SU-DHL-6 (cell line): ENCODE measurements at regions not wholly inside any gene's neighbourhood (a gene's known extent, or its start where the extent isn't known, plus 50 kb on each side); places are given as distances from the start of the nearest gene placed in this dataset.

Experiments used
- H2AFZ ChIP-seq: fragments of 200-600 bp; sonication (generic); 2 replicates; pipeline ENCODE4 v1.6.1; 2014; ENCODE audit warnings: low read depth, mild to moderate bottlenecking, moderate library complexity, mixed read lengths, antibody characterized with exemption, low read length; ENCODE audit not compliant: severe bottlenecking
- H3F3A ChIP-seq: fragments of 200-600 bp; shearing (Covaris generic); 2 replicates; pipeline ENCODE4 v1.6.0; 2016; ENCODE audit warnings: antibody characterized with exemption, mild to moderate bottlenecking; ENCODE audit not compliant: insufficient read depth
- H3K27ac ChIP-seq: fragments of 200-600 bp; sonication (generic); 2 replicates; pipeline ENCODE4 v1.5.1; 2016; ENCODE audit warnings: low read depth, mild to moderate bottlenecking, low read length, moderate library complexity, mixed read lengths
- H3K27me3 ChIP-seq: fragments of 200-600 bp; sonication (generic), shearing (Covaris generic); 2 replicates; pipeline ENCODE4 v1.6.0; 2014; ENCODE audit warnings: mild to moderate bottlenecking, low read length
- H3K36me3 ChIP-seq: fragments of 200-600 bp; sonication (generic); 2 replicates; pipeline ENCODE4 v1.6.1; 2014; ENCODE audit warnings: mild to moderate bottlenecking, low read length, mixed read lengths
- H3K4me2 ChIP-seq: fragments of 300-600, 200-600 bp; shearing (Covaris generic), sonication (generic); 2 replicates; pipeline ENCODE4 v1.6.0; 2014; ENCODE audit warnings: low read length, low read depth, mild to moderate bottlenecking; ENCODE audit not compliant: poor library complexity, severe bottlenecking
- H3K4me3 ChIP-seq: fragments of 200-600 bp; sonication (generic); 2 replicates; pipeline ENCODE4 v1.5.1; 2014; ENCODE audit warnings: antibody characterized with exemption, low read length, mild to moderate bottlenecking, mixed read lengths; ENCODE audit not compliant: insufficient read depth, poor library complexity, severe bottlenecking
- H3K79me2 ChIP-seq: fragments of 200-600 bp; sonication (generic); 2 replicates; pipeline ENCODE4 v1.6.1; 2014; ENCODE audit warnings: mild to moderate bottlenecking, low read length, moderate library complexity; ENCODE audit not compliant: insufficient read depth
- H3K9ac ChIP-seq: fragments of 200-600 bp; sonication (generic); 2 replicates; pipeline ENCODE4 v1.7.0; 2014; ENCODE audit warnings: mild to moderate bottlenecking, low read length
- H3K9me2 ChIP-seq: fragments of 200-600 bp; sonication (generic); replicated peaks from 2 replicates; pipeline ENCODE4 v1.6.1; 2014; ENCODE audit warnings: low read length; ENCODE audit not compliant: insufficient read depth
- H3K9me3 ChIP-seq: fragments of 200-600 bp; sonication (generic); 2 replicates; pipeline ENCODE4 v1.6.1; 2014; ENCODE audit warnings: low read length, mixed read lengths; ENCODE audit not compliant: insufficient read depth
- H4K20me1 ChIP-seq: fragments of 200-600 bp; sonication (generic); 2 replicates; pipeline ENCODE4 v1.6.1; 2014; ENCODE audit warnings: low read depth, mild to moderate bottlenecking, antibody characterized with exemption, low read length, moderate library complexity, mixed read lengths
- EZH2phosphoT487 ChIP-seq: fragments of 200-600 bp; sonication (generic), shearing (Covaris generic); conservative IDR thresholded peaks from 2 replicates; pipeline ENCODE4 v1.6.1; 2018; ENCODE audit warnings: mild to moderate bottlenecking, antibody characterized with exemption, low read length, moderate library complexity, mixed read lengths
- TF ChIP-seq, protein P1 (sequence below): fragments of 200-600 bp; sonication (generic); IDR thresholded peaks from one replicate; pipeline ENCODE4 v1.5.1; 2017; ENCODE audit warnings: antibody characterized with exemption, mild to moderate bottlenecking, low read length, moderate library complexity; ENCODE audit not compliant: insufficient read depth, poor library complexity, severe bottlenecking

DNA sequence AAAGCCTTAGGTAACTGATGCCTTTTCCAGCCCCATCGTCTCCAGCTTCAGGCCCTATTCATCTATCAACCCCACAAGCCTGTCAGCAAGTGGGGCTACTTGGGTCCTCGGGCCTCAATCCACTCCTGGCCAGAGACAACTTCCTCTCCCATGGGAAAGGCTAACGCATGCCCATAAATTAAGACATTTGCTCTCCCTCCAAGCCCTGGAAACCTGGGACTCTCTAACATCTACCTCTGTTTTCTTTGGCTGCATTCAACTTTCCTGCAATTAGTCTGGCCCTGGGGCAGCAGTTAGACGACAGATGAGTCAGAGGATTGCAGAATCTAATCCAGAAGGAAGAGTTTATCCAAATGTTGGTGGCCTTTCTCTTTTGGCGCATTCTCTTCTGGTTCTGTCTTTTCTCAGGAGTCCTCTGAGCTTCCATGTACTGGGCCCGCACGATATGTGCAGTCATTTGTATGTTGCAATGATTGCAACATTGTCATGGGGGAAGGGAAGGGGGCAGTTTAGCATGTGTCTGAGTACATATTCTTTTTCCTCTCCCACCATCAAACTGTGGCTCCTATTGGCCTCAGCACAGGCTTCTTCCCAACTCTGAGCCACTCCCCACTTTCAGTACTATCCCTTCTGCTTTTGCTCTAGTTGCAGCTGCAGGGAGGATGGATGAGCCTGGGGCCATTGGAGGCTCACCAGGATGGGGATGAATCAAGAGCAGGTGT, 54.4 kb downstream of the NAV1 start:
- Histone ChIP-seq H3K79me2 (no peaks in the 10 kb centered on the region), H3K9me3 (no peaks in the 10 kb centered on the region), H3K9ac (no peak overlapping the region), H2AFZ (no peak overlapping the region), H4K20me1 (no peaks in the 10 kb centered on the region), H3K4me3 (no peak overlapping the region), H3K27ac (no peak overlapping the region), H3K9me2 (no peaks in the 10 kb centered on the region), H3K4me2 (no peak overlapping the region), H3K27me3 (no peaks in the 10 kb centered on the region), H3F3A (no peaks in the 10 kb centered on the region), H3K36me3 (no peaks in the 10 kb centered on the region)
- TF ChIP-seq, protein P1, sequence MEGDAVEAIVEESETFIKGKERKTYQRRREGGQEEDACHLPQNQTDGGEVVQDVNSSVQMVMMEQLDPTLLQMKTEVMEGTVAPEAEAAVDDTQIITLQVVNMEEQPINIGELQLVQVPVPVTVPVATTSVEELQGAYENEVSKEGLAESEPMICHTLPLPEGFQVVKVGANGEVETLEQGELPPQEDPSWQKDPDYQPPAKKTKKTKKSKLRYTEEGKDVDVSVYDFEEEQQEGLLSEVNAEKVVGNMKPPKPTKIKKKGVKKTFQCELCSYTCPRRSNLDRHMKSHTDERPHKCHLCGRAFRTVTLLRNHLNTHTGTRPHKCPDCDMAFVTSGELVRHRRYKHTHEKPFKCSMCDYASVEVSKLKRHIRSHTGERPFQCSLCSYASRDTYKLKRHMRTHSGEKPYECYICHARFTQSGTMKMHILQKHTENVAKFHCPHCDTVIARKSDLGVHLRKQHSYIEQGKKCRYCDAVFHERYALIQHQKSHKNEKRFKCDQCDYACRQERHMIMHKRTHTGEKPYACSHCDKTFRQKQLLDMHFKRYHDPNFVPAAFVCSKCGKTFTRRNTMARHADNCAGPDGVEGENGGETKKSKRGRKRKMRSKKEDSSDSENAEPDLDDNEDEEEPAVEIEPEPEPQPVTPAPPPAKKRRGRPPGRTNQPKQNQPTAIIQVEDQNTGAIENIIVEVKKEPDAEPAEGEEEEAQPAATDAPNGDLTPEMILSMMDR = no peak
- no peak for TF ChIP-seq EZH2phosphoT487

DNA sequence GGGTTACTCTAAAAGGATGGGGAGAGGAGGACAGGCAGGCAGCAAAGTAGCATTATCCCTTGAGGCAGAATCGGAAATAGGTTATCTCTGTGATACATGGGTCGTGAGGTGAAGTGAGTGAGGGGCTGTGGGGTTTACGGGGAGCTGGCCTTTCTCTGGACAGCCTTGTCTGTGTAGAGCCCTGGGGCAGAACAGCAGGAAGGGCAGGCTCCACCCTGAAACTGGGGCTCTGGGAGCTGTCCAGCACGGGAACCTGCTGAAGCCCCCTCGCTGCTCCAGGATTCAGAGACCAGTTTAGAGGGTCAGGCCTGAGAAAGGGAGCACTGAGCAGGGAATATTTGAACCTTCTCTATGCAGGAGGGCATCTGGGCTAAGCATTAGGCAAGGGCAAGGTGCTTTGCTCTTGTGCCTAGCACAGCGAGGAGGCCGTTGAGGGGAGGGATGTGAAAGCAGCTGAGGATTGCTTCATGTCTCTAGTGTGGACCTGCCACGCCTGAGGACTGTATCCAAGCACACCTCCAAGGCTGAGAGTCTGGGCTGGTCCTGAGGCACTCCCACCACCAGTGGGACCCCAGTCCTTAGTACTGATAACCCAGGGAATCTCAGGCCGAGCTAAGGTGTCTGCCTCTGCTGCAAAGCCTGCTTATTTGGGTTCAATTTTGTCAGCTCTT, 55.8 kb downstream of the NAV1 start:
- Histone ChIP-seq H3K36me3 (no peaks in the 10 kb centered on the region), H3K4me3 (no peak overlapping the region), H3K9ac (no peak overlapping the region), H3K9me2 (no peaks in the 10 kb centered on the region), H3K9me3 (no peaks in the 10 kb centered on the region), H3K27ac (no peak overlapping the region), H4K20me1 (no peaks in the 10 kb centered on the region), H3F3A (no peaks in the 10 kb centered on the region), H2AFZ (no peak overlapping the region), H3K4me2 (no peak overlapping the region), H3K27me3 (no peaks in the 10 kb centered on the region; the same call in 1 of the 2 replicates), H3K79me2 (no peaks in the 10 kb centered on the region)
- TF ChIP-seq, protein P1 = no peak
- TF ChIP-seq EZH2phosphoT487 = no peak

DNA sequence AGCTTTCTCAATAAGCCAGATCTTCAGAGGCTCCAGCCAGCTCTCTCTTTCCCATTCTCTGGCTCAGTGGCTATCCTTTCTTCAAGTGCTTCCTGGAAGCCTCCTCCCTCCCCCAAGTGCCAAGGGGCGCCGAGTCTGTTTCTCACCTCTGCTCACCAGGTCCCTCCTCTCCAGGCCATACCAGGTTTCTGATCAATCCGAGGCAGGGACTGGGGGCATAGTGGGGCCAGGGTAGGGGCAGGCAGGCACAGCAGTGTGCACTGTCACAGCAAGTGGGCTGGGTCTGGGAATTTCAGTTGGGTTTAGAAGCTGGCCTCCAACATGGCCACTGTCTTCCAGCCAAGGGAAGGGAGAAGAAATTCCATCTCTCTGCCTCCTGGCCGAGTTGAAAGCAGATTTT, 56.5 kb downstream of the NAV1 start:
- H3K9ac ChIP-seq = no peak overlapping the region
- H3K27me3 ChIP-seq = no peaks in the 10 kb centered on the region; the same call in 1 of the 2 replicates
- no peak overlapping the region for H3K4me3 ChIP-seq
- TF ChIP-seq EZH2phosphoT487 = no peak
- TF ChIP-seq, protein P1 = no peak
- H3F3A ChIP-seq = no peaks in the 10 kb centered on the region
- no peaks in the 10 kb centered on the region for H3K9me2 ChIP-seq
- H3K36me3 ChIP-seq = no peaks in the 10 kb centered on the region
- no peaks in the 10 kb centered on the region for H4K20me1 ChIP-seq
- H3K79me2 ChIP-seq = no peaks in the 10 kb centered on the region
- H2AFZ ChIP-seq = no peak overlapping the region
- no peaks in the 10 kb centered on the region for H3K9me3 ChIP-seq
- H3K4me2 ChIP-seq = no peak overlapping the region
- no peak overlapping the region for H3K27ac ChIP-seq
